SK-N-SH treated with all-trans-retinoic acid at 6 μM for 48 hours (cell line): ENCODE measurements at regions not wholly inside any gene's neighbourhood (a gene's known extent, or its start where the extent isn't known, plus 50 kb on each side); places are given as distances from the start of the nearest gene placed in this dataset.

Experiments
- ATAC-seq: fragments of 200-7000 bp; cut with Tn5 transposase; 3 replicates; pipeline ENCODE4 v1.9.1; 2020; ENCODE audit warnings: mild to moderate bottlenecking, moderate library complexity
- ARNTL ChIP-seq: fragments of 450-650 bp; formaldehyde crosslinking; IDR thresholded peaks from 2 replicates; pipeline ENCODE4 v1.5.0; 2020; ENCODE audit warnings: low read depth, mild to moderate bottlenecking, moderate library complexity, borderline replicate concordance
- BACH2 ChIP-seq: fragments of 250-450 bp; sonication (Bioruptor Pico); IDR thresholded peaks from 2 replicates; pipeline ENCODE4 v1.9.0; 2021; ENCODE audit warnings: mild to moderate bottlenecking, borderline replicate concordance
- CSDC2 ChIP-seq: fragments of 250-450 bp; sonication (Bioruptor Pico); IDR thresholded peaks from 2 replicates; pipeline ENCODE4 v1.5.0; 2020; ENCODE audit warnings: mild to moderate bottlenecking, moderate library complexity
- ESRRG ChIP-seq: fragments of 250-450 bp; sonication (Bioruptor Pico); IDR thresholded peaks from 2 replicates; pipeline ENCODE4 v1.6.1; 2021; ENCODE audit warnings: mild to moderate bottlenecking
- GLIS3 ChIP-seq: fragments of 250-450 bp; sonication (Bioruptor Pico); IDR thresholded peaks from 2 replicates; pipeline ENCODE4 v1.5.0; 2020; ENCODE audit warnings: mild to moderate bottlenecking, moderate library complexity
- ISL1 ChIP-seq: fragments of 250-450 bp; sonication (Bioruptor Pico); IDR thresholded peaks from 2 replicates; pipeline ENCODE4 v2.1.2; 2022; ENCODE audit warnings: mild to moderate bottlenecking, moderate library complexity
- PATZ1 ChIP-seq: fragments of 250-450 bp; sonication (Bioruptor Pico); IDR thresholded peaks from 2 replicates; pipeline ENCODE4 v1.8.0; 2020; ENCODE audit warnings: mild to moderate bottlenecking, moderate library complexity, borderline replicate concordance
- POU6F1 ChIP-seq: fragments of 250-450 bp; sonication (Bioruptor Pico); IDR thresholded peaks from 2 replicates; pipeline ENCODE4 v1.8.0; 2021; ENCODE audit warnings: low read depth, mild to moderate bottlenecking, moderate library complexity, borderline replicate concordance
- PPARA ChIP-seq: fragments of 250-450 bp; sonication (Bioruptor Pico); IDR thresholded peaks from 2 replicates; pipeline ENCODE4 v1.5.0; 2020; ENCODE audit warnings: mild to moderate bottlenecking, borderline replicate concordance
- RARB ChIP-seq: fragments of 250-450 bp; sonication (Bioruptor Pico); IDR thresholded peaks from 2 replicates; pipeline ENCODE4 v1.8.0; 2021; ENCODE audit warnings: mild to moderate bottlenecking, moderate library complexity
- TOX ChIP-seq: fragments of 250-450 bp; sonication (Bioruptor Pico); IDR thresholded peaks from 2 replicates; pipeline ENCODE4 v1.8.0; 2021; ENCODE audit warnings: mild to moderate bottlenecking, moderate library complexity, borderline replicate concordance
- ZC3H10 ChIP-seq: fragments of 250-450 bp; sonication (Bioruptor Pico); IDR thresholded peaks from 2 replicates; pipeline ENCODE4 v1.5.1; 2021; ENCODE audit warnings: mild to moderate bottlenecking, moderate library complexity
- ZFP3 ChIP-seq: fragments of 250-450 bp; sonication (Bioruptor Pico); IDR thresholded peaks from 2 replicates; pipeline ENCODE4 v1.5.0; 2020; ENCODE audit warnings: mild to moderate bottlenecking, moderate library complexity
- ZFP30 ChIP-seq: fragments of 450-650 bp; formaldehyde crosslinking; IDR thresholded peaks from 2 replicates; pipeline ENCODE4 v1.5.0; 2022; ENCODE audit warnings: mild to moderate bottlenecking, moderate library complexity
- ZNF565 ChIP-seq: fragments of 450-650 bp; formaldehyde crosslinking; conservative IDR thresholded peaks from 2 replicates; pipeline ENCODE4 v1.5.0; 2020; ENCODE audit warnings: low read depth, mild to moderate bottlenecking, moderate library complexity
- ZNF70 ChIP-seq: fragments of 450-650 bp; formaldehyde crosslinking; IDR thresholded peaks from 2 replicates; pipeline ENCODE4 v1.5.0; 2020; ENCODE audit warnings: mild to moderate bottlenecking, moderate library complexity
- ZNF8 ChIP-seq: fragments of 450-650 bp; formaldehyde crosslinking; IDR thresholded peaks from 2 replicates; pipeline ENCODE4 v1.5.0; 2020; ENCODE audit warnings: mild to moderate bottlenecking, moderate library complexity
- TF ChIP-seq, protein P1 (sequence below): fragments of 250-450 bp; sonication (Bioruptor Pico); IDR thresholded peaks from 2 replicates; pipeline ENCODE4 v1.5.0; 2020; ENCODE audit warnings: mild to moderate bottlenecking, moderate library complexity
- TF ChIP-seq, protein P2 (sequence below): fragments of 250-450 bp; sonication (Bioruptor Pico); IDR thresholded peaks from 2 replicates; pipeline ENCODE4 v1.5.1; 2020; ENCODE audit warnings: low read depth, mild to moderate bottlenecking, moderate library complexity
- TF ChIP-seq, protein P3 (sequence below): fragments of 250-450 bp; sonication (Bioruptor Pico); IDR thresholded peaks from 2 replicates; pipeline ENCODE4 v1.5.1; 2021; ENCODE audit warnings: mild to moderate bottlenecking, moderate library complexity

DNA sequence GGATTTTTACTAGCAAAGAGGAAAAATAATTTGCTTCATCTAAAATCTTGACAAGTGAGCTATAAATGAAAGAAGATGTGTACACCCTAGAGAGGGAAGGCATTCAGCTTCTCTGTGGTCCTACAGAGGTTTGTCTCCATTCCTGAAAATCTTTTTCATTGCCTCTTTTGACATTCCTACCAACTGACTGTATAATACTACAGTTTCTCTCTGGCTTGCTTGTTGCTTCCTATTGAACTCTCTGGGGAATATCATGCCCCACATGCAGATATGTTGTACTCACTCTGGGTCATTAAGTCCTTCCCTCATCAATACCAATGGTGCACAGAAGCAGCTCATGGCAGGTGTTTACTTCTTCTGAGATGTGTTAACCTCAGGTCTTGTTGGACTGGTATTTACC, 371.2 kb upstream of the PLXNA2 start (continued):
- TF ChIP-seq PATZ1 (CRISPR knock-in tag) (no peak), TOX (CRISPR knock-in tag) (no peak), GLIS3 (CRISPR knock-in tag) (no peak), ZC3H10 (CRISPR knock-in tag) (no peak), ZFP30 (CRISPR knock-in tag) (no peak), POU6F1 (CRISPR knock-in tag) (no peak), ZFP3 (no peak)

- ATAC-seq, result no peak
- TF ChIP-seq ARNTL (CRISPR knock-in tag), result no peak
- TF ChIP-seq, protein P1, sequence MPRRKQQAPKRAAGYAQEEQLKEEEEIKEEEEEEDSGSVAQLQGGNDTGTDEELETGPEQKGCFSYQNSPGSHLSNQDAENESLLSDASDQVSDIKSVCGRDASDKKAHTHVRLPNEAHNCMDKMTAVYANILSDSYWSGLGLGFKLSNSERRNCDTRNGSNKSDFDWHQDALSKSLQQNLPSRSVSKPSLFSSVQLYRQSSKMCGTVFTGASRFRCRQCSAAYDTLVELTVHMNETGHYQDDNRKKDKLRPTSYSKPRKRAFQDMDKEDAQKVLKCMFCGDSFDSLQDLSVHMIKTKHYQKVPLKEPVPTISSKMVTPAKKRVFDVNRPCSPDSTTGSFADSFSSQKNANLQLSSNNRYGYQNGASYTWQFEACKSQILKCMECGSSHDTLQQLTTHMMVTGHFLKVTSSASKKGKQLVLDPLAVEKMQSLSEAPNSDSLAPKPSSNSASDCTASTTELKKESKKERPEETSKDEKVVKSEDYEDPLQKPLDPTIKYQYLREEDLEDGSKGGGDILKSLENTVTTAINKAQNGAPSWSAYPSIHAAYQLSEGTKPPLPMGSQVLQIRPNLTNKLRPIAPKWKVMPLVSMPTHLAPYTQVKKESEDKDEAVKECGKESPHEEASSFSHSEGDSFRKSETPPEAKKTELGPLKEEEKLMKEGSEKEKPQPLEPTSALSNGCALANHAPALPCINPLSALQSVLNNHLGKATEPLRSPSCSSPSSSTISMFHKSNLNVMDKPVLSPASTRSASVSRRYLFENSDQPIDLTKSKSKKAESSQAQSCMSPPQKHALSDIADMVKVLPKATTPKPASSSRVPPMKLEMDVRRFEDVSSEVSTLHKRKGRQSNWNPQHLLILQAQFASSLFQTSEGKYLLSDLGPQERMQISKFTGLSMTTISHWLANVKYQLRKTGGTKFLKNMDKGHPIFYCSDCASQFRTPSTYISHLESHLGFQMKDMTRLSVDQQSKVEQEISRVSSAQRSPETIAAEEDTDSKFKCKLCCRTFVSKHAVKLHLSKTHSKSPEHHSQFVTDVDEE, result no peak
- no peak for TF ChIP-seq ZNF70 (CRISPR knock-in tag)
- TF ChIP-seq BACH2, result no peak
- TF ChIP-seq, protein P2, sequence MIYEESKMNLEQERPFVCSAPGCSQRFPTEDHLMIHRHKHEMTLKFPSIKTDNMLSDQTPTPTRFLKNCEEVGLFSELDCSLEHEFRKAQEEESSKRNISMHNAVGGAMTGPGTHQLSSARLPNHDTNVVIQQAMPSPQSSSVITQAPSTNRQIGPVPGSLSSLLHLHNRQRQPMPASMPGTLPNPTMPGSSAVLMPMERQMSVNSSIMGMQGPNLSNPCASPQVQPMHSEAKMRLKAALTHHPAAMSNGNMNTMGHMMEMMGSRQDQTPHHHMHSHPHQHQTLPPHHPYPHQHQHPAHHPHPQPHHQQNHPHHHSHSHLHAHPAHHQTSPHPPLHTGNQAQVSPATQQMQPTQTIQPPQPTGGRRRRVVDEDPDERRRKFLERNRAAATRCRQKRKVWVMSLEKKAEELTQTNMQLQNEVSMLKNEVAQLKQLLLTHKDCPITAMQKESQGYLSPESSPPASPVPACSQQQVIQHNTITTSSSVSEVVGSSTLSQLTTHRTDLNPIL (CRISPR knock-in tag), result no peak
- TF ChIP-seq PPARA (CRISPR knock-in tag), result no peak
- no peak for TF ChIP-seq ZNF8 (CRISPR knock-in tag)
- TF ChIP-seq ISL1 (CRISPR knock-in tag), result no peak
- TF ChIP-seq CSDC2 (CRISPR knock-in tag), result no peak
- no peak for TF ChIP-seq TOX (CRISPR knock-in tag)
- TF ChIP-seq RARB (CRISPR knock-in tag), result no peak
- TF ChIP-seq GLIS3 (CRISPR knock-in tag), result no peak
- no peak for TF ChIP-seq ESRRG (CRISPR knock-in tag)
- TF ChIP-seq ZFP3, result no peak
- TF ChIP-seq ZFP30 (CRISPR knock-in tag), result no peak
- no peak for TF ChIP-seq ZNF565 (CRISPR knock-in tag)
- TF ChIP-seq POU6F1 (CRISPR knock-in tag), result no peak
- TF ChIP-seq, protein P3, sequence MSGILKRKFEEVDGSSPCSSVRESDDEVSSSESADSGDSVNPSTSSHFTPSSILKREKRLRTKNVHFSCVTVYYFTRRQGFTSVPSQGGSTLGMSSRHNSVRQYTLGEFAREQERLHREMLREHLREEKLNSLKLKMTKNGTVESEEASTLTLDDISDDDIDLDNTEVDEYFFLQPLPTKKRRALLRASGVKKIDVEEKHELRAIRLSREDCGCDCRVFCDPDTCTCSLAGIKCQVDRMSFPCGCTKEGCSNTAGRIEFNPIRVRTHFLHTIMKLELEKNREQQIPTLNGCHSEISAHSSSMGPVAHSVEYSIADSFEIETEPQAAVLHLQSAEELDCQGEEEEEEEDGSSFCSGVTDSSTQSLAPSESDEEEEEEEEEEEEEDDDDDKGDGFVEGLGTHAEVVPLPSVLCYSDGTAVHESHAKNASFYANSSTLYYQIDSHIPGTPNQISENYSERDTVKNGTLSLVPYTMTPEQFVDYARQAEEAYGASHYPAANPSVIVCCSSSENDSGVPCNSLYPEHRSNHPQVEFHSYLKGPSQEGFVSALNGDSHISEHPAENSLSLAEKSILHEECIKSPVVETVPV, result no peak
Measured at GRCh38 chr1:208616776-208617175, 372.6 kb upstream of the PLXNA2 start.
